Right lobe of liver (tissue), 4 donors: ENCODE measurements at regions not wholly inside any gene's neighbourhood (a gene's known extent, or its start where the extent isn't known, plus 50 kb on each side); places are given as distances from the start of the nearest gene placed in this dataset.

Source experiments
- CTCF ChIP-seq, 4 donors: fragments of 200-600 bp in 3 of 4; fragments of 450-650 bp in 1 of 4; IDR thresholded peaks; one replicate each; pipeline versions ENCODE4 v1.5.1 to v1.8.0; 2016 to 2022; ENCODE audit warnings: antibody characterized with exemption in 4 of 4, mild to moderate bottlenecking in 2 of 4
- POLR2A ChIP-seq: fragments of 450-650 bp; IDR thresholded peaks from one replicate; pipeline ENCODE4 v1.6.1; 2017; ENCODE audit warnings: antibody characterized with exemption, mild to moderate bottlenecking
- donor health status: DM: no; HTN: no; CAD: no.
- donor health status: DM: no; HTN: no; CAD: no.
- donor health status: DM: no; HTN: yes; CAD: no.

- TF ChIP-seq POLR2A (no peak), CTCF (IDR thresholded peaks at IDR 0.05) (no peak)
These were observed 103.9 kb upstream of the XIRP2 start for GRCh38 chr2:166784296-166784946.
